SK-N-SH (cell line): ENCODE measurements at regions not wholly inside any gene's neighbourhood (a gene's known extent, or its start where the extent isn't known, plus 50 kb on each side); places are given as distances from the start of the nearest gene placed in this dataset.

Experiments
- CHD2 ChIP-seq: fragments of 150-350 bp; IDR thresholded peaks from 2 replicates; pipeline ENCODE4 v1.6.1; 2018; ENCODE audit warnings: low read length; ENCODE audit not compliant: partially characterized antibody
- CTCF ChIP-seq: fragments of 200-600 bp; sonication (generic); IDR thresholded peaks from 2 replicates; pipeline ENCODE4 v1.6.1; 2017; ENCODE audit warnings: antibody characterized with exemption, mild to moderate bottlenecking, moderate library complexity
- EZH2phosphoT487 ChIP-seq: fragments of 200-600 bp; sonication (generic); IDR thresholded peaks from 2 replicates; pipeline ENCODE4 v1.6.1; 2017; ENCODE audit warnings: low read depth, mixed run types, mild to moderate bottlenecking, antibody characterized with exemption, moderate library complexity, borderline replicate concordance
- MAX ChIP-seq: IDR thresholded peaks from 2 replicates; pipeline ENCODE4 v1.4.0; 2012; ENCODE audit warnings: low read depth
- POLR2AphosphoS5 ChIP-seq: IDR thresholded peaks from 2 replicates; pipeline ENCODE4 v1.6.1; 2012; ENCODE audit warnings: low read depth, low read length
- RAD21 ChIP-seq: IDR thresholded peaks from 2 replicates; pipeline ENCODE4 v1.6.1; 2012; ENCODE audit warnings: mild to moderate bottlenecking, low read length
- REST ChIP-seq: IDR thresholded peaks from 2 replicates; pipeline ENCODE4 v1.6.1; 2012; ENCODE audit warnings: mild to moderate bottlenecking, low read depth, low read length, moderate library complexity
- RFX5 ChIP-seq: IDR thresholded peaks from 2 replicates; pipeline ENCODE4 v1.6.1; 2012; ENCODE audit warnings: mild to moderate bottlenecking, improper control_type of control experiment, low read length
- SMC3 ChIP-seq: IDR thresholded peaks from 2 replicates; pipeline ENCODE4 v1.6.1; 2012; ENCODE audit warnings: low read depth, low read length, improper control_type of control experiment
- TAF1 ChIP-seq: IDR thresholded peaks from 2 replicates; pipeline ENCODE4 v1.6.1; 2012; ENCODE audit warnings: low read depth, mild to moderate bottlenecking, low read length, moderate library complexity, borderline replicate concordance
- USF2 ChIP-seq: fragments of 150-350 bp; IDR thresholded peaks from 2 replicates; pipeline ENCODE4 v1.6.1; 2017; ENCODE audit warnings: antibody characterized with exemption, low read length, low read depth, borderline replicate concordance

- TF ChIP-seq TAF1 (no peak), CTCF (no peak), RAD21 (no peak), SMC3 (no peak), REST (no peak), RFX5 (no peak), EZH2phosphoT487 (no peak), POLR2AphosphoS5 (no peak), CHD2 (no peak), USF2 (no peak), MAX (no peak)
Observed at GRCh38 chr3:99479768-99480167, 158.6 kb upstream of the COL8A1 start.
